HEK293T (cell line): ENCODE measurements at regions not wholly inside any gene's neighbourhood (a gene's known extent, or its start where the extent isn't known, plus 50 kb on each side); places are given as distances from the start of the nearest gene placed in this dataset.
"Not testable (repeated sequence)": the region's sequence is repeated elsewhere in the genome, so short reads cannot be mapped to it uniquely, and the experiment has no call there.

Experiments used
- ARNT ChIP-seq: fragments of 450-650 bp; IDR thresholded peaks from 2 replicates; pipeline ENCODE4 v1.6.1; 2017; ENCODE audit warnings: mild to moderate bottlenecking
- FOXM1 ChIP-seq: fragments of 450-650 bp; IDR thresholded peaks from 2 replicates; pipeline ENCODE4 v1.6.1; 2017; ENCODE audit warnings: mild to moderate bottlenecking, borderline replicate concordance

DNA sequence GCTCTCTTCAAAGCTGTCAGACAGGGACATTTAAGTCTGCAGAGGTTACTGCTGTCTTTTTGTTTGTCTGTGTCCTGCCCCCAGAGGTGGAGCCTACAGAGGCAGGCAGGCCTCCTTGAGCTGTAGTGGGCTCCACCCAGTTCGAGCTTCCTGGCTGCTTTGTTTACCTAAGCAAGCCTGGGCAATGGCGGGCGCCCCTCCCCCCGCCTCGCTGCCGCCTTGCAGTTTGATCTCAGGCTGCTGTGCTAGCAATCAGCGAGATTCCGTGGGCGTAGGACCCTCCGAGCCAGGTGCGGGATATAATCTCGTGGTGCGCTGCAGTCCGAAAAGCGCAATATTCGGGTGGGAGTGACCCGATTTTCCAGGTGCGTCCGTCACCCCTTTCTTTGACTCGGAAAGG lies 116.6 kb downstream of the PRL start:
- TF ChIP-seq FOXM1, ARNT: not testable (repeated sequence)
